ENCODE measurements at regions not wholly inside any gene's neighbourhood (a gene's known extent, or its start where the extent isn't known, plus 50 kb on each side); places are given as distances from the start of the nearest gene placed in this dataset.

- Histone ChIP-seq H3K4me1 (ENCODE audit: control insufficient read depth in 1 of 2, insufficient read depth in 2 of 2, low read depth in 1 of 2, low read length in 1 of 2) (no peaks in the 10 kb centered on the region), H3K36me3 (replicated peaks in 1 of 2; ENCODE audit: control insufficient read depth in 1 of 2, insufficient read depth in 2 of 2, low read length in 1 of 2) (no peaks in the 10 kb centered on the region), H3K27me3 (ENCODE audit: insufficient read depth) (no peaks in the 10 kb centered on the region; the same call in 1 of the 2 replicates), H3K9me3 (no peaks in the 10 kb centered on the region), H4K20me1 (ENCODE audit: insufficient read depth) (no peaks in the 10 kb centered on the region), H3K79me2 (ENCODE audit: insufficient read depth) (no peaks in the 10 kb centered on the region), H3K4me2 (no peak overlapping the region), H3K9me2 (no peaks in the 10 kb centered on the region), H3F3A (replicated peaks; ENCODE audit: insufficient read depth) (no peaks in the 10 kb centered on the region), H3K4me3 (ENCODE audit: low read depth in 2 of 2, low read length in 1 of 2) (no peak overlapping the region), H3K9ac (no peak overlapping the region), H2AFZ (ENCODE audit: low read depth) (no peak overlapping the region), H3K27ac (ENCODE audit: low read depth in 2 of 2, low read length in 1 of 2) (no peak overlapping the region)
- CTCF ChIA-PET, result no interaction called here
- WGBS (ENCODE audit: low lambda C conversion rate), result 11% methylated on average over 2 of the region's 2 CpGs
- no peak for DNase-seq
- no peak for TF ChIP-seq CHD2 (IDR thresholded peaks at IDR 0.05; ENCODE audit: low read length, partially characterized antibody)
- TF ChIP-seq NFIC (IDR thresholded peaks at IDR 0.05; ENCODE audit: borderline replicate concordance), result no peak
- TF ChIP-seq SIN3A (IDR thresholded peaks at IDR 0.05; ENCODE audit: borderline replicate concordance, low read depth, low read length), result no peak
- TF ChIP-seq, protein P1, sequence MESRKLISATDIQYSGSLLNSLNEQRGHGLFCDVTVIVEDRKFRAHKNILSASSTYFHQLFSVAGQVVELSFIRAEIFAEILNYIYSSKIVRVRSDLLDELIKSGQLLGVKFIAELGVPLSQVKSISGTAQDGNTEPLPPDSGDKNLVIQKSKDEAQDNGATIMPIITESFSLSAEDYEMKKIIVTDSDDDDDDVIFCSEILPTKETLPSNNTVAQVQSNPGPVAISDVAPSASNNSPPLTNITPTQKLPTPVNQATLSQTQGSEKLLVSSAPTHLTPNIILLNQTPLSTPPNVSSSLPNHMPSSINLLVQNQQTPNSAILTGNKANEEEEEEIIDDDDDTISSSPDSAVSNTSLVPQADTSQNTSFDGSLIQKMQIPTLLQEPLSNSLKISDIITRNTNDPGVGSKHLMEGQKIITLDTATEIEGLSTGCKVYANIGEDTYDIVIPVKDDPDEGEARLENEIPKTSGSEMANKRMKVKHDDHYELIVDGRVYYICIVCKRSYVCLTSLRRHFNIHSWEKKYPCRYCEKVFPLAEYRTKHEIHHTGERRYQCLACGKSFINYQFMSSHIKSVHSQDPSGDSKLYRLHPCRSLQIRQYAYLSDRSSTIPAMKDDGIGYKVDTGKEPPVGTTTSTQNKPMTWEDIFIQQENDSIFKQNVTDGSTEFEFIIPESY (IDR thresholded peaks at IDR 0.05; ENCODE audit: borderline replicate concordance, low read depth), result no peak
- no peak for TF ChIP-seq RCOR1 (IDR thresholded peaks at IDR 0.05; ENCODE audit: low read length)
- TF ChIP-seq PBX3 (IDR thresholded peaks at IDR 0.05), result no peak
- TF ChIP-seq, protein P2, sequence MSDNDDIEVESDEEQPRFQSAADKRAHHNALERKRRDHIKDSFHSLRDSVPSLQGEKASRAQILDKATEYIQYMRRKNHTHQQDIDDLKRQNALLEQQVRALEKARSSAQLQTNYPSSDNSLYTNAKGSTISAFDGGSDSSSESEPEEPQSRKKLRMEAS (IDR thresholded peaks at IDR 0.05; ENCODE audit: low read depth), result no peak
- POLR2A ChIA-PET, result no interaction called here
These were observed 207.3 kb upstream of the MAGEB2 start for GRCh38 chrX:30008031-30008430.

DNA sequence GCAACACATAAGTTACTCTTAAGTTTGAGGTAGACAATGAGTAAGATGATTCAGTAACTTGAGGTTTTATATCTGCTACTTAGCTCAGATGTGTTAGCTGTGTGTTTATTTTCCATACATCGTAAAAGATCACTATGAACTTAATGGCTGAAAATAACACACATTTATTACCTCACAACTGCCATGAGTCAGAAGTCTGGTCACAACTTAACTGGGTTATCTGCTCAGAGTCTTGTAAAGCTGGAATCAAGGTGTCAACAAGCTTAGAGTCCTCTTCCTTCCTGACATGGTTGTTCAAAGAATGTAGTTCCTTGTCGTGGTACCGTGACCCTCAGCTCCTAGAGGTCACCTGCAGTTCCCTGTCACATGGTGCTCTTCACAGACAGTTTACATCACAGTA lies 204.9 kb upstream of the MAGEB2 start:
- TF ChIP-seq SMC3 (IDR thresholded peaks at IDR 0.05; ENCODE audit: low read depth, low read length) (no peak), USF1 (IDR thresholded peaks at IDR 0.05; ENCODE audit: borderline replicate concordance, low read depth) (no peak), NRF1 (IDR thresholded peaks at IDR 0.05; ENCODE audit: low read depth, low read length) (no peak), RXRA (IDR thresholded peaks at IDR 0.05; ENCODE audit: borderline replicate concordance, low read depth) (no peak), NFIC (IDR thresholded peaks at IDR 0.05; ENCODE audit: borderline replicate concordance) (no peak), RCOR1 (IDR thresholded peaks at IDR 0.05; ENCODE audit: low read length) (no peak)
- TF ChIP-seq, protein P3, sequence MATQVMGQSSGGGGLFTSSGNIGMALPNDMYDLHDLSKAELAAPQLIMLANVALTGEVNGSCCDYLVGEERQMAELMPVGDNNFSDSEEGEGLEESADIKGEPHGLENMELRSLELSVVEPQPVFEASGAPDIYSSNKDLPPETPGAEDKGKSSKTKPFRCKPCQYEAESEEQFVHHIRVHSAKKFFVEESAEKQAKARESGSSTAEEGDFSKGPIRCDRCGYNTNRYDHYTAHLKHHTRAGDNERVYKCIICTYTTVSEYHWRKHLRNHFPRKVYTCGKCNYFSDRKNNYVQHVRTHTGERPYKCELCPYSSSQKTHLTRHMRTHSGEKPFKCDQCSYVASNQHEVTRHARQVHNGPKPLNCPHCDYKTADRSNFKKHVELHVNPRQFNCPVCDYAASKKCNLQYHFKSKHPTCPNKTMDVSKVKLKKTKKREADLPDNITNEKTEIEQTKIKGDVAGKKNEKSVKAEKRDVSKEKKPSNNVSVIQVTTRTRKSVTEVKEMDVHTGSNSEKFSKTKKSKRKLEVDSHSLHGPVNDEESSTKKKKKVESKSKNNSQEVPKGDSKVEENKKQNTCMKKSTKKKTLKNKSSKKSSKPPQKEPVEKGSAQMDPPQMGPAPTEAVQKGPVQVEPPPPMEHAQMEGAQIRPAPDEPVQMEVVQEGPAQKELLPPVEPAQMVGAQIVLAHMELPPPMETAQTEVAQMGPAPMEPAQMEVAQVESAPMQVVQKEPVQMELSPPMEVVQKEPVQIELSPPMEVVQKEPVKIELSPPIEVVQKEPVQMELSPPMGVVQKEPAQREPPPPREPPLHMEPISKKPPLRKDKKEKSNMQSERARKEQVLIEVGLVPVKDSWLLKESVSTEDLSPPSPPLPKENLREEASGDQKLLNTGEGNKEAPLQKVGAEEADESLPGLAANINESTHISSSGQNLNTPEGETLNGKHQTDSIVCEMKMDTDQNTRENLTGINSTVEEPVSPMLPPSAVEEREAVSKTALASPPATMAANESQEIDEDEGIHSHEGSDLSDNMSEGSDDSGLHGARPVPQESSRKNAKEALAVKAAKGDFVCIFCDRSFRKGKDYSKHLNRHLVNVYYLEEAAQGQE (IDR thresholded peaks at IDR 0.05; ENCODE audit: low read depth, low read length), result no peak
- TF ChIP-seq, protein P4, sequence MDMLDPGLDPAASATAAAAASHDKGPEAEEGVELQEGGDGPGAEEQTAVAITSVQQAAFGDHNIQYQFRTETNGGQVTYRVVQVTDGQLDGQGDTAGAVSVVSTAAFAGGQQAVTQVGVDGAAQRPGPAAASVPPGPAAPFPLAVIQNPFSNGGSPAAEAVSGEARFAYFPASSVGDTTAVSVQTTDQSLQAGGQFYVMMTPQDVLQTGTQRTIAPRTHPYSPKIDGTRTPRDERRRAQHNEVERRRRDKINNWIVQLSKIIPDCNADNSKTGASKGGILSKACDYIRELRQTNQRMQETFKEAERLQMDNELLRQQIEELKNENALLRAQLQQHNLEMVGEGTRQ (IDR thresholded peaks at IDR 0.05; ENCODE audit: borderline replicate concordance, low read depth, low read length), result no peak
- TF ChIP-seq, protein P2 (IDR thresholded peaks at IDR 0.05; ENCODE audit: low read depth), result no peak
- CTCF ChIA-PET, result interaction anchor here (0.6 kb wide), 1 partner anchor 69 kb away, joined by 3 read pairs; no protein-coding TSS in a partner anchor
- Histone ChIP-seq H3F3A (replicated peaks; ENCODE audit: insufficient read depth) (no peaks in the 10 kb centered on the region), H3K9me3 (no peaks in the 10 kb centered on the region), H3K9me2 (no peaks in the 10 kb centered on the region), H3K4me1 (ENCODE audit: control insufficient read depth in 1 of 2, insufficient read depth in 2 of 2, low read depth in 1 of 2, low read length in 1 of 2) (no peaks in the 10 kb centered on the region), H3K36me3 (replicated peaks in 1 of 2; ENCODE audit: control insufficient read depth in 1 of 2, insufficient read depth in 2 of 2, low read length in 1 of 2) (no peaks in the 10 kb centered on the region), H3K4me3 (ENCODE audit: low read depth in 2 of 2, low read length in 1 of 2) (no peak overlapping the region), H3K9ac (no peak overlapping the region), H2AFZ (ENCODE audit: low read depth) (no peak overlapping the region), H4K20me1 (ENCODE audit: insufficient read depth) (no peaks in the 10 kb centered on the region), H3K27ac (ENCODE audit: low read depth in 2 of 2, low read length in 1 of 2) (no peak overlapping the region), H3K79me2 (ENCODE audit: insufficient read depth) (no peaks in the 10 kb centered on the region), H3K27me3 (ENCODE audit: insufficient read depth) (no peaks in the 10 kb centered on the region; the same call in 1 of the 2 replicates), H3K4me2 (no peak overlapping the region)
- POLR2A ChIA-PET, result no interaction called here
- no peak for DNase-seq
- 10% methylated on average over 3 of the region's 3 CpGs for WGBS (ENCODE audit: low lambda C conversion rate)

Measured in SK-N-SH (cell line).